Inferior parietal cortex (tissue), 1 donor: ENCODE measurements at regions not wholly inside any gene's neighbourhood (a gene's known extent, or its start where the extent isn't known, plus 50 kb on each side); places are given as distances from the start of the nearest gene placed in this dataset.

Experiments
- DNase-seq: peaks from one replicate; pipeline ENCODE4 v3.0.0-alpha.2; 2016; ENCODE audit errors: extremely low spot score

- DNase-seq: no peak
Observed at GRCh38 chr2:56613920-56614319, 430.1 kb downstream of the CCDC85A start.

GRCh38 chr2:56615760-56616159 is 432.0 kb downstream of the CCDC85A start:
- no peak for DNase-seq

GRCh38 chr2:56624181-56624580 is 440.4 kb downstream of the CCDC85A start:
- DNase-seq: no peak

GRCh38 chr2:56626927-56627326 is 443.1 kb downstream of the CCDC85A start:
- no peak for DNase-seq

GRCh38 chr2:56630286-56630685 is 446.5 kb downstream of the CCDC85A start:
- DNase-seq: no peak

- no peak for DNase-seq
Observed at GRCh38 chr2:56647997-56648396, 464.2 kb downstream of the CCDC85A start.

- no peak for DNase-seq
Observed at GRCh38 chr2:56648802-56649201, 465.0 kb downstream of the CCDC85A start.

GRCh38 chr2:56654936-56655335 is 471.1 kb downstream of the CCDC85A start:
- DNase-seq: no peak

GRCh38 chr2:56656826-56657225 is 473.0 kb downstream of the CCDC85A start:
- no peak for DNase-seq

- DNase-seq: no peak
Observed at GRCh38 chr2:56666777-56667176, 483.0 kb downstream of the CCDC85A start.

GRCh38 chr2:56671973-56672569 is 488.3 kb downstream of the CCDC85A start:
- DNase-seq: no peak

- DNase-seq: no peak
Observed at GRCh38 chr2:56674084-56674483, 490.3 kb downstream of the CCDC85A start.

GRCh38 chr2:56676966-56677365 is 493.2 kb downstream of the CCDC85A start:
- no peak for DNase-seq

GRCh38 chr2:56680971-56681631 is 497.3 kb downstream of the CCDC85A start:
- DNase-seq: no peak

- no peak for DNase-seq
Observed at GRCh38 chr2:56681659-56682396, 498.0 kb downstream of the CCDC85A start.

- DNase-seq: no peak
Observed at GRCh38 chr2:56682397-56682760, 498.6 kb downstream of the CCDC85A start.

GRCh38 chr2:56684327-56684726 is 500.5 kb downstream of the CCDC85A start:
- no peak for DNase-seq

- DNase-seq: no peak
Observed at GRCh38 chr2:56685205-56685604, 501.4 kb downstream of the CCDC85A start.

GRCh38 chr2:56687169-56687568 is 503.4 kb downstream of the CCDC85A start:
- DNase-seq: no peak

- no peak for DNase-seq
Observed at GRCh38 chr2:56688661-56689060, 504.9 kb downstream of the CCDC85A start.

- DNase-seq: no peak
Observed at GRCh38 chr2:56693501-56693900, 509.7 kb downstream of the CCDC85A start.

GRCh38 chr2:56703001-56703400 is 519.2 kb downstream of the CCDC85A start:
- DNase-seq: no peak

- DNase-seq: no peak
Observed at GRCh38 chr2:56705713-56706112, 521.9 kb downstream of the CCDC85A start.
